ENCODE measurements at regions not wholly inside any gene's neighbourhood (a gene's known extent, or its start where the extent isn't known, plus 50 kb on each side); places are given as distances from the start of the nearest gene placed in this dataset.

GRCh38 chr9:95741631-95742030 lies 133.9 kb upstream of the ERCC6L2 start:
- H3K4me2 ChIP-seq (ENCODE audit: low read depth, low read length, poor library complexity, severe bottlenecking) = no peak overlapping the region
- no peaks in the 10 kb centered on the region for H3K27me3 ChIP-seq (ENCODE audit: low read length)
- H4K20me1 ChIP-seq (ENCODE audit: low read depth, low read length) = no peaks in the 10 kb centered on the region
- no peak overlapping the region for H2AFZ ChIP-seq (ENCODE audit: low read depth, low read length, severe bottlenecking)
- no peaks in the 10 kb centered on the region for H3F3A ChIP-seq (ENCODE audit: insufficient read depth)
- no peaks in the 10 kb centered on the region for H3K36me3 ChIP-seq (ENCODE audit: low read length)
- no peak overlapping the region for H3K27ac ChIP-seq (ENCODE audit: low read depth, low read length)
- H3K9ac ChIP-seq (ENCODE audit: low read length) = no peak overlapping the region
- no peaks in the 10 kb centered on the region for H3K9me2 ChIP-seq (replicated peaks; ENCODE audit: insufficient read depth, low read length)
- H3K79me2 ChIP-seq (ENCODE audit: insufficient read depth, low read length) = no peaks in the 10 kb centered on the region
- no peaks in the 10 kb centered on the region for H3K9me3 ChIP-seq (ENCODE audit: insufficient read depth, low read length)
- no peak overlapping the region for H3K4me3 ChIP-seq (ENCODE audit: insufficient read depth, low read length, poor library complexity, severe bottlenecking)
- no peak for TF ChIP-seq CTCF (IDR thresholded peaks at IDR 0.05; ENCODE audit: insufficient read depth, low read length, poor library complexity, severe bottlenecking)

GRCh38 chr9:95740217-95741004 lies 135.1 kb upstream of the ERCC6L2 start:
- Histone ChIP-seq H3K9me2 (replicated peaks; ENCODE audit: insufficient read depth, low read length) (no peaks in the 10 kb centered on the region), H2AFZ (ENCODE audit: low read depth, low read length, severe bottlenecking) (no peak overlapping the region), H3K27ac (ENCODE audit: low read depth, low read length) (no peak overlapping the region), H3K79me2 (ENCODE audit: insufficient read depth, low read length) (no peaks in the 10 kb centered on the region), H3K36me3 (ENCODE audit: low read length) (no peaks in the 10 kb centered on the region), H3K9ac (ENCODE audit: low read length) (no peak overlapping the region), H3K4me2 (ENCODE audit: low read depth, low read length, poor library complexity, severe bottlenecking) (no peak overlapping the region), H3K9me3 (ENCODE audit: insufficient read depth, low read length) (no peaks in the 10 kb centered on the region), H3K27me3 (ENCODE audit: low read length) (no peaks in the 10 kb centered on the region), H3F3A (ENCODE audit: insufficient read depth) (no peaks in the 10 kb centered on the region), H3K4me3 (ENCODE audit: insufficient read depth, low read length, poor library complexity, severe bottlenecking) (no peak overlapping the region), H4K20me1 (ENCODE audit: low read depth, low read length) (no peaks in the 10 kb centered on the region)
- TF ChIP-seq CTCF (IDR thresholded peaks at IDR 0.05; ENCODE audit: insufficient read depth, low read length, poor library complexity, severe bottlenecking) = no peak
- no peak for TF ChIP-seq EZH2phosphoT487 (conservative IDR thresholded peaks at IDR 0.05; ENCODE audit: low read length)

- Histone ChIP-seq H4K20me1 (ENCODE audit: low read depth, low read length) (no peaks in the 10 kb centered on the region), H3K4me2 (ENCODE audit: low read depth, low read length, poor library complexity, severe bottlenecking) (no peak overlapping the region), H2AFZ (ENCODE audit: low read depth, low read length, severe bottlenecking) (no peak overlapping the region), H3F3A (ENCODE audit: insufficient read depth) (no peaks in the 10 kb centered on the region), H3K9ac (ENCODE audit: low read length) (no peak overlapping the region), H3K79me2 (ENCODE audit: insufficient read depth, low read length) (no peaks in the 10 kb centered on the region), H3K9me2 (replicated peaks; ENCODE audit: insufficient read depth, low read length) (no peaks in the 10 kb centered on the region), H3K27ac (ENCODE audit: low read depth, low read length) (no peak overlapping the region), H3K27me3 (ENCODE audit: low read length) (no peaks in the 10 kb centered on the region), H3K36me3 (ENCODE audit: low read length) (no peaks in the 10 kb centered on the region), H3K4me3 (ENCODE audit: insufficient read depth, low read length, poor library complexity, severe bottlenecking) (no peak overlapping the region), H3K9me3 (ENCODE audit: insufficient read depth, low read length) (no peaks in the 10 kb centered on the region)
- TF ChIP-seq CTCF (IDR thresholded peaks at IDR 0.05; ENCODE audit: insufficient read depth, low read length, poor library complexity, severe bottlenecking) (no peak), EZH2phosphoT487 (conservative IDR thresholded peaks at IDR 0.05; ENCODE audit: low read length) (no peak)
Measured at GRCh38 chr9:95738438-95738837, 137.1 kb upstream of the ERCC6L2 start.

Data from SU-DHL-6 (cell line).